Vagina (tissue), 2 donors: ENCODE measurements at regions not wholly inside any gene's neighbourhood (a gene's known extent, or its start where the extent isn't known, plus 50 kb on each side); places are given as distances from the start of the nearest gene placed in this dataset.

Experiments
- CTCF ChIP-seq, 3 experiments: fragments of 450-650 bp in 2 of 3; fragments of 200-600 bp in 1 of 3; sonication (generic) in 1 of 3; IDR thresholded peaks; one replicate each; pipeline ENCODE4 v1.5.1; 2017 to 2019; ENCODE audit warnings: antibody characterized with exemption in 3 of 3, mild to moderate bottlenecking in 2 of 3, moderate library complexity in 2 of 3
- POLR2A ChIP-seq, 2 donors: fragments of 450-650 bp; IDR thresholded peaks; one replicate each; pipeline ENCODE4 v1.6.1; 2017; ENCODE audit warnings: antibody characterized with exemption in 2 of 2, mild to moderate bottlenecking in 2 of 2, moderate library complexity in 2 of 2
- POLR2AphosphoS5 ChIP-seq, 2 donors: sonication (generic); formaldehyde crosslinking; IDR thresholded peaks; one replicate each; pipeline ENCODE4 v1.9.0; 2017; ENCODE audit warnings: antibody characterized with exemption in 2 of 2, mild to moderate bottlenecking in 2 of 2, low read depth in 1 of 2; ENCODE audit not compliant: insufficient read depth in 1 of 2

- TF ChIP-seq CTCF (IDR thresholded peaks at IDR 0.05) = no peak
- TF ChIP-seq POLR2A (IDR thresholded peaks at IDR 0.05) = no peak
- no peak for TF ChIP-seq POLR2AphosphoS5 (IDR thresholded peaks at IDR 0.05; ENCODE audit: insufficient read depth in 1 of 2, low read depth in 1 of 2)
Measured at GRCh38 chr7:56447864-56448693, 331.9 kb upstream of the NUPR2 start.
